NCI-H2029 (cell line): ENCODE measurements at regions not wholly inside any gene's neighbourhood (a gene's known extent, or its start where the extent isn't known, plus 50 kb on each side); places are given as distances from the start of the nearest gene placed in this dataset.
"Not testable (repeated sequence)": the region's sequence is repeated elsewhere in the genome, so short reads cannot be mapped to it uniquely, and the experiment has no call there.

Experiments used
- DNase-seq: peaks from one replicate; lab custom pipeline; 2025; lab: John Stamatoyannopoulos, UW

DNA sequence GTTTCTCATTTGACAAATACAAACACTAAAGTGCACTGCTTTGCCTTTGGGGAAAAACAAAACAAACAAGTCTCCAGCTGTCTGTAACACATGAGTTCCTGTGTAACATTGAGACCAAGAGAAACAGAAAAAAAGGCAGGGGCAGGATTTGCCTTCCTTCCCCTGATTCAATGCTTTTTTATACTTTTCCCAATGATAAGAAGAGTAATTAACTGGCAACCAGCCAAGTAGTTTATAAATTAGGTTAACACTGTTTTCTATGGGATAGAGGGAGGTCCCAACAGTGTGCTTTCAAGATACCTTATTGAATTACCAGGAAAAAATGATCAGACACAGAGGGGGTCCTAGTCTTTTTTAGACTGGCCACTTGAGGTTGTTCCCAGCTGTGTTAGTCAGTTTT is 346.8 kb downstream of the TRIM36 start:
- DNase-seq = no peak

DNA sequence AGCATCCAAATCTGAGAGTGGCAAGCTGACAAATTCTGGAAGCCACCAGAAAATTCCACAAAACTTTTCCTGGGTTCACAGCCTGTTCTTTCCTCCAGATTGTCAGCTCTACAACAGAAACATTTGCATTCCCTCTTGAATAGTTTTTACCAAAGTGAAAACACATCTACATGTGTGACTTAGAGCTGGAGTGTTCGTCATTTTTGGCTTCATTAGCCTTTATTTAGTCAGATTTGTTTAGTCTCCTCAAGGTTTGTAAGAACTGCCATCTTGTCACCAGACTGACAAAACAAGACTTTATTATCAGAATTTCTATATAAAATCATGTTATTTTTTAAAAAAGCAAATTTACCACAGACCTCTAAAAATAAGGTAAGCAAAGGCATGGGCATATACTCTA is 347.3 kb downstream of the TRIM36 start:
- no peak for DNase-seq

- no peak for DNase-seq
Observed at GRCh38 chr5:114790403-114790792, 379.3 kb downstream of the TRIM36 start.

DNA sequence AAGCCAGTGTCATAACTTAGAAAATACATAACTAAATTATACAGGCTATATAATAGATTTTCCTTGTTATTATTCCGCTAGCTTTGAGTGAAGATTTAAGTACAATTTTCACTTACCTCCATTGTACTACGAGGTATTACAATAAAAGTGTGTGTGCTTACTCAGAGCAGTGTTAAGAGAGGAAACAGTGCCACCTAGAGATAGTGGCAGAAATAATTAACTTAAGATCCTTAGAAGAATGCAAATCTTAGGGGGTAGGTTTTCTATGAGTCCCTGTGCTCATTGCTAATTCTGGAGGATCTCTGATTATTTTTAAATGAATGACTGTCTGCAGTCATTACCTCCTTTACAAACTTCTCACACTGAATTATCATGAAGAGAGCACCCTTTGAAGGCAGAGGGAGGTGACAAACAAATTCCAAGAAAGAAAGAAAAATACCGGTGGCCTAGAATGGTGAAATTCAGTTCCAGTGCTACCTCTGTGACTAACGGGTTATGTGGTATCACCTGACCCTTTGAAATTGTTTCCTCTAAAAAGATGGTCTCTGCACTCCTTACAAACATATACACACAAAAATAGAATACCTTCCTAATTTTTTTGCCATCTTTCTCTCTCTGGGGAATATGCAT is 379.8 kb downstream of the TRIM36 start:
- no peak for DNase-seq

GRCh38 chr5:114782869-114783268 is 386.8 kb downstream of the TRIM36 start:
- no peak for DNase-seq

DNA sequence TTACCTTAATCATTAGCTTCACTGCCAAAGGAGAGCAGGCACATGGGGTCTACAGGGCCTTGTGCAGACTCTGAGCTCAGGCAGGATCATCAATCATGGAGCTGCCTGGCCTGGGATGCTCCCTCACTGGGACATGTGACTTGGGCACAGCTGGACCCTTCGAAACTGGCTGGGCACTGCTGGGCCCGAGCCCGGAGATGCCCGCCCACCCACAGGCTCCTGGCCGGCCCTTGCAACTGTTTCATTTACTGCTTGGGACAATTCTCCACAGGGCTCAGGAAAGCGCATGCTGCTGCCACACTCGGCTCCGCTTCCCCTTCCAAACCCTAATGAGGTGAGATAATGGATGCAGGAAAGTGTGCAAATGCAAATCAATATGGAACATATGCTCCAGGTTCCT is 387.5 kb downstream of the TRIM36 start:
- no peak for DNase-seq

DNA sequence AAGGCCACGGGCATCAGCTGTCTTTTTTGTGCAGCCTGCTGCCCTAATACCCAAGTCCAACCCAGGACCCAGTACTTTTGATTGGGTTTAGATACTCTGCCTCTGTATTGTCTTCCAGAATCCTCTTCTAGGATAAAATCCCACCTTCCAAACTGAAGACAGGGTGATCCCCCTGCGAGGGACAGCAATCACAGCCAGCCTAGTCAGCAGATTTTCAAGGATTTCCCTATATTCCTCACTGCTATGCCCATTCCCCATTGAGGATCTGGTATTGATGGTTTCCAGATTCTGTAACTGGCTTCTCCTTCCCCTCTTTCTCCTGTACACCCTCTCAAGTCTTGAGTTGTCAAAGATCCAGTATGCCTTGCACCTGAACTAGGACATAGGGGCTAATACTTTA is 389.4 kb downstream of the TRIM36 start:
- DNase-seq = no peak

DNA sequence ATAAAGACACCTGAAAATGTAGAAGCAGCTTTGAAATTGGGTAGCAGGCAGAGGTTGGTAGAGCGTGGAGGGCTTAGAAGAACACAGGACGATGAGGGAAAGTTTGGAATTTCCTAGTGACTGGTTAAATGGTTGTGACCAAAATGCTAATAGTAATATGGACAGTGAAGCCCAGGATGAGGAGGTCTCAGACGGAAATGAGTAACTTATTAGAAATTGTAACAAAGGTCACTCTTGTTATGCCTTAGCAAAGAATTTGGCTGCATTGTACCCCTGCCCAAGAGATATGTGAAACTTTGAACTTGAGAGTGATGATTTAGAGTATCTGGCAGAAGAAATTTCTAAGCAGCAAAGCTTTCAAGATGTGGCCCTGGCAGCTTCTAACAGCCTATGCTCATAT is 382.5 kb downstream of the KCNN2 start:
- no peak for DNase-seq

DNA sequence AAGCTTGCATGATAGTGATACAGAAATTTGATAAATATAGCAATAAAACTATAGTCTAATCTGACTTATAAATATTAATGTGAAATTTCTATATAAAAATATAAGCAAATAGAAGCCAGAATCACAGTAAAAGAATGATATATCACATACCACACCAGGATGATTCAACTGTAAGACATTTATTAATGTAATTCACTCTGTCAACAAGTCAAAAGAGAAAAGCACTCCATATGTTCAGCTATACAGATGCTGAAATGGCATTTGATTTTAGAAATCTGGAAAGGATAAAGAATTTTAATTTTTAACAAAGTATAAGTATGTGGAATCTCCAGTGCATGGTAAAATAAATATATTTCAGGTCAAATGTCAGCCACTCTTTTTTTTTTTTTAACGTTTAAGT is 372.4 kb downstream of the KCNN2 start:
- DNase-seq = no peak

- DNase-seq = no peak
Observed at GRCh38 chr5:114729986-114730385, 368.1 kb downstream of the KCNN2 start.

GRCh38 chr5:114727358-114727757 is 365.5 kb downstream of the KCNN2 start:
- no peak for DNase-seq

DNA sequence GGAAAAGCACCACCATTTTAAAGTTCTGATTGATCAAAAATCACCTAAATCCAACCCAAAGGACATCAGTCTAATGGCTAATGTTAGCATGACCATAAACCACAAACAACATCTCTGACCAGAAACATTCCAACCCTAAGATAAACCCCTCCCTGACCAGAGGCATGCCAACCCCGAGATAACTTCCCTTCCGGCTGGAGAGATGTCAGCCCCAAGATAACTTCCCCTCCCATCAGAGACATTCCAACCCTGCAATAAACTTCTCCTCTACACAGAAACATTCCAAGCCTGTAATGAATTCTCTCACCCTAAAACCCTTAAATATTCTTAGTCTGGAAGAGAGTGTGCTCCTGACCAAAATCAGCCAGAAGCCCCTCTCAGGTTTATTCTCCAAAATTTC is 364.3 kb downstream of the KCNN2 start:
- no peak for DNase-seq

DNA sequence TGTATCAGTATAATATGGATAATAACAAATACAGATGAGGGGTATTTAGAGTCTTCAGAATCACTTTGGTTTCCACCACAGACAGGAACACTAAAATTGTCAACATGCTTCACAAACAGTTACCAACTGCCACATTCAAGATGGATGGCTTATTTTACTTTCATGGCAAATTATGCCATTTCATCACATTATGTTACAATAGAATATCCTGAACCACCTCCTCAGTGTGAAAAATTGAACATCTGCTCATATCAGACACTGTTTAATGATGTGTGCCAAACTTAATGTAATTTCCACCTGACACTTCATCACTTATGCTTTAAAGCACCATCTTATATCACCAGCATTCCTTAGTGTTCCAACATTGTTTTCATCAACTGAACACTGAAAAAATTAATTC is 357.4 kb downstream of the KCNN2 start:
- no peak for DNase-seq

DNA sequence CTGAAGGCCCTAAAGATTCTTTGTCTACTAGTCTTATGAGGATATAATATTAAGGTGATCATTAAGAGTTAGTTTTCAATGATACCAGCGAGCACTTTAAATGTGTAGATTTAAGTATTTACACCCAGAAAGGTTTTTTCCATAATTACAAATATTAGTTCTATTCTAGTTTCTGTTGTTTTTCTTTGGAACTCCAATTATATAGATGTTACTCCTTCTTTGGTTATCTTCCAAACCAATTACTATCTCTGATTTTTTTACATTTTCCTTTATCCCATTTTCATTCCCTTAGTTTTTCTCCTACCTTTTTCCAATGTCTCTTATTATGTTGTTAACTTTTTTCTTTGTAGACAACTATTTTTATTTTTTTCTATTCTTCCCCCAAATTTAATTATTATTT is 355.1 kb downstream of the KCNN2 start:
- no peak for DNase-seq

GRCh38 chr5:114704225-114704893 is 342.5 kb downstream of the KCNN2 start:
- DNase-seq = not testable (repeated sequence)

GRCh38 chr5:114702731-114703130 is 340.9 kb downstream of the KCNN2 start:
- no peak for DNase-seq

GRCh38 chr5:114702136-114702535 is 340.3 kb downstream of the KCNN2 start:
- DNase-seq = no peak

GRCh38 chr5:114700823-114701222 is 339.0 kb downstream of the KCNN2 start:
- DNase-seq = no peak

- no peak for DNase-seq
Observed at GRCh38 chr5:114695292-114695904, 333.5 kb downstream of the KCNN2 start.

DNA sequence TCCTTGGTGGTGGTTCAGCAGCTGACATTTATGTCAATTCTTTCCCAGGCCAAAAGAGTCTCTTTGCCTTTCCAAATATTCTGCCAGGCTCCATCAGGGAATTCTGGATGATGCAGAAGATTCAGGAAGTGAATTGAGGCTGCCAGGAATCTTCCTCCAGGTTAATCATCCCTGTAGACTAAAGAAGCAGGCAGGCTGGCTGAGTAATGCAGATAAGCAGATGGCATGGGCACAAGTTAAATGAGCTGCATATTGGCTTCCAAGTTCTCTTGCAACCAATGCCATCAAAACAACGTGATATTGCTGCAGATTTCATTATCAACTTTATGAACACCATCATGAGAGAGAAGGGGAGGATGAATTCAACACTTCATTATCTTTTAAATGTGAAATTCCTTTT is 324.5 kb downstream of the KCNN2 start:
- no peak for DNase-seq

DNA sequence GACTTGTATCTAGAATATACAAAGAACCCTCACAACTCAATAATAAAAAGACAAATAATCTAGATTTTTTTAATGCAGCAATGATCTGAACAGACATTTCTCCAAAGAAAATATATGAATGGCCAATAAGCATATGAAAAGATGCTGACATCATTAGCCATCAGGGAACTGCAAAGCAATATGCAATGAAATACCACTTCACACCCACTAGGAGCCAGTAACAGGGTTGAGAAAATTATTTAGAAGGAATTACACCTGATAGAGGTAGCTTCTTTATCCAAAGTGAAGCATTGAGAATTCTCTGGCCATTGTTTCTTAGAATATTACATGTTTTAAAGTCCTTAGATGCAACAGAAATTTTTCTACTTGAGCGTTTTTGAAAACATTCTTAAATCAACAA is 316.9 kb downstream of the KCNN2 start:
- no peak for DNase-seq

- DNase-seq = no peak
Observed at GRCh38 chr5:114665551-114665950, 303.7 kb downstream of the KCNN2 start.

- DNase-seq = no peak
Observed at GRCh38 chr5:114660791-114661190, 298.9 kb downstream of the KCNN2 start.

DNA sequence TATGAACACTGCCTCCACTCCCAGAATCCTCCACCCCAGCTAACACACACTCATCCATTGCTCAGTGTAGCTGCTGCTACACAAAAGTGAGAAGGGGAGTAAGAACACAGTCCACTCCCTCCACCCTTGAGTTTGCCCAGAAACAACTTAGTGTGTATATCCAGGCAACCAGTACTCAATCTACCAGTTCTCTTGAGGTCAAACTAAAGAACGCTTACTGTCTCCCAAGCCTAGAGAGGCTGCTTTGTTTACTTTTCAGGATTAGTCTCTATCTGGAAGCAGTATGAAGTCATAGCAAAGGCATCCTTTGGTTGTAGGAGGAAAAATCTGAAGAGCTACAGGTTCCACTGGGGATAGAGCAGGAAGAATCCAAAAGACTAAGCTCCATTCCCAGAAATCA is 296.3 kb downstream of the KCNN2 start:
- no peak for DNase-seq
